HG03460 (cell line): ENCODE measurements at regions not wholly inside any gene's neighbourhood (a gene's known extent, or its start where the extent isn't known, plus 50 kb on each side); places are given as distances from the start of the nearest gene placed in this dataset.

Source experiments
- ATAC-seq: cut with Tn5 transposase; IDR thresholded peaks from one replicate; pipeline ENCODE4 v1.9.1; 2021; ENCODE audit not compliant: unreplicated experiment

DNA sequence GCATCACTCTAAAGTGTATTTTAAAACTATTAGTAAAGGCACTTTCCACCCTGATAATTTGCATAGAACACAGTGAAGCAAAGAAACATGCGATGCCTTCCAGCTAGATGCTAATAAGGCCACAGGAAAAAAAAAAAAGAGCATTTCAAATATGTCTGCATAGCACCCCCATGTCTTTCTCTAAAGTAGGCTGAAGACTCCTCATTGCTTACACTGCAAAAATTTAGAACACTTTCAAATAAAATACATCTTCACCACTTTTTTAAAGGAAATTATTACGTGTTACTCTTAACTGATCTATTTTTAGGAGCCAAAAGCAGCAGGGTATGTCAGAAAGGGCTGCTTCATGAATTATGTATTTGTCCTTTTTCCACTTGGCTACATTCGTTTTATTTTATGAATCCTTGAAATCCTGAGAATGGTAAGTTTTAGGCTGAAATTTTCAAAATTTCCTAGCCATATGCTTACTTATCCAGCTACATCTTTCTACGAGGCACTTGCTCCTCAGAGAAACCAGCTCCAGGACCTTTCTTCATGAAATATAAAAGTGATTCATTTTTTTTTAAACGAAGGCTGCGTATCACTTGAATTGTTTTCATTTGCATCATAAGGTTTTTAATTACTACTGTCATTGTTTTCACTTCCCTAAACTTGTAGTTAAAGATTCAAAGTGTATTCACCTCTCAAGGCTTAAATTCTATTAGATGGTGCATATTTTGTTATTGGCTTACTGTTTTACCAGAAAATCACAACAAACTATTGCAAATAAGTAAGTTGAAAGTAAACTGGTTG lies 513.0 kb downstream of the PTPRC start:
- ATAC-seq = peak; percentile 64

DNA sequence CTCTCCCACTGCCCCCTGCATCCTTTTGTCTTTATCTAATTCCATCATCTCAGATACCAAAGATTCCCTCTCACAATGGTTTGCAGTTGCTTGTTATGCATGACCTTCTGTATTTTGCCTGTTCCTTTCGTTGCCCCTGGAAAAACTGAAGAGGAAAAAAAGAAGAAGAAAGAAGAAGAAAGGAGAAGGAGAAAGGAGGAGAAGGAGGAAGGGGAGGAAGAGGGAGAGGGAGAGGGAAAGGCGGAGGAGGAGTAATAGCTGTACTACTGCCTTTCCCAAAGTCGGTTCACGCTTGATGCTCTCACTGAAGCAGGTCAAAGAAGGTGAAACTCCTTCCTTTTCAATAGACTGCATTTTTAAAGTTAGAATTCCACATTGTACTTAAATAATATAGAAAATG lies 513.8 kb downstream of the PTPRC start:
- no peak for ATAC-seq

DNA sequence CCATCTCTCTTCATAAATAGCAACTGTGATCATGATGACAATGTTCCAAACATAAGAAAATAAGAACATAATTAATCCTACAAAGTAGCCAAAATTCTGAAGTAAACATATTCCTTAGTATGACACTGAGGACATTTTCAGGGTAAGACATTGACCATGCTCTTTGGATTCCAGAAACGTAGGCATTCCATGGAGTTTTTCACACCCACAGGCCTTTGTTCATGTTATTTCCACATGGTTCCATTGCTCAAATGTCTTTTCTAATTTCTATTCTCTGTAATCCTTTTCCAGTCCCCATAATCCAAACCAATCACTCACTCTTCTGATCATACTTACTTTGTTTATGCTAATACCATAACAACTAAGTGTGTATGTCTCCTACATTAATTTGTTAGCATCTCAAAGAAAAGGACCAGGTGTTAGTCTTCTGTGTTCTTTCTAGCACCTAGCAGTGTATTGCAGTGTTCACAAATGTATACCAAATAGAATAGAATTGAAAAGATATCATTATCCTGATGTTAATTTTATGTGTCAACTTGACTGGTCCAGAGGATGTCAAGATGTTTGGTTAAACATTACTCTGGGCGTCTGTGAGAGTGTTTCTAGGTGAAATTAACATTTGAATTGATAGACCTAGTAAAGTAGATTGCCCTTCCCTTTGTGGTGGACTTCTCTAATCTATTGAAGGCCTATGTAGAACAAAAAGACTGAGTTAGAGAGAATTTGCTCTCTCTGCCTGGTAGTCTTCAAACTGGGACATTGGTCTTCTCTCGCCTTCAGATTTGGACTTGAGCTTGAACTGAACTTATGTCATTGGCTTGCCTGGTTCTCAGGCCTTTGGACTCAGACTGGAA lies 516.6 kb downstream of the PTPRC start:
- ATAC-seq = no peak

DNA sequence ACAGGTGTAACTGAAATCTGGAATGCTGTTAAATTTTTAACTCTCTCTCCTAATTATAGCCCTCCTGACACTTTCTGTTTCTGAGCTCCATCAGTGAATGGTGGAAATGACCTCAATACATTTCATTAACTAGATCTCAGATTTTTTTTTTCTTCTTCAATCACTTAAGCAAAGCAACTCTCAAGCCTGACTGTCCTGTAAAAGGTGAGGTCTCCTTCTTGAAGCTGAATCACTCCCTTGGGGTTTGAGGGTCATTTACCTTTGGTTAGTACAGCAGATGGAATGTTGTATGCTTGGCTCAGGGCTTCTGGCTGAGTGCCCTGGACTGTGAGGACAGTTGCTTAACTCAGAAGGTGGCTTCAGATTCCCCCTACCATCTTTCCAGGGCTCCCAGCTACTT lies 518.7 kb downstream of the PTPRC start:
- ATAC-seq = peak; percentile 53

DNA sequence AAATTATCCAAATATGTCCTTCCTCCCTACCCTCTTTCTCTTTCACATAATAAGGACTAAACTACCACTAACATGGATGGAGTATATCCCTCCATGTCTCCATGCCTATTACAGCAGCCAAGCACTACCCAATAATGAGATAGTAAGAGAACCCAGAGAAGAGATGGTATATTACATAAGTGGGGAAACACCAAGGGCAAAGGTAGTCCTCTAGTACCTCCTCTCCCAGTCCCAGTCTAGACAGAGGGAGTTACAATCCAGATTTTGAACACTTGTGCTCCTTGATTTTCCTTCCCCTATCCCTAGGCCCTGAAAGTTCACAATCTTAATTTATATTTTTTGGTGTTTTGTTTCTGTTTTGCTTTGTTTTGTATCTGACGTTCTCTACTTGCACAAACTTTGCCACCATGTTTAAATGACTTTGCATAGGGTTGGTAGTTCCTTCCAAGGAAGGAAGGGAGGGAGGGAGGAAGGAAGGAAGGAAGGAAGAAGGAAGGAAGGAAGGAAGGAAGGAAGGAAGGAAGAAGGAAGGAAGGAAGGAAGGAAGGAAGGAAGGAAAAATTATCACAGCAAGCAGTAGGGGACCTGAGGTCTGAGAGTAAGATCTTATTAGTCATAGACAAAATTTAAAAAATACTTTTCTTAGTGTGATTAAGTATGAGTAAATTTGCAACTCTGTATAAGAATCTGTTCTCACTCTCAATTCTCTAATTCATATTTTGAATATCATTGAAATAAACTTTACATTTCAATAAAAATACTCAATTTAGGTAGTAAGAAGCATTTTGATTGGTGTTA lies 521.9 kb downstream of the PTPRC start:
- no peak for ATAC-seq

DNA sequence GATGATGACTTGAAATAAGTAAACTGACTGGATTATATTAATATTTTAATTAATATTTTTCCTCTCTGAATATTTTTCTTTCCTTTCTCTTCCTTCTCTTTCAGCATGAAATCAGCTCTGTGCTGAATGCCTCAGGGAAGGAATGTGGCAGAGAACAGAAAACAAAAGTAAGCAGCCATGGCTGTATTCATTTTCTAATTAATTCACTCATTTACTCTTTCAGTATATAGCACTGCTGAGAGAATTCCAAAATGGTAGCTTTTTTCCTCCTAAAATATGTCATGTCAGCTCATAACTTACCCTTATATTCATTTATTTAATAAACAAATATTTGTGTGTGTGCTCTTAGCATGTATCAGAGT lies 522.5 kb downstream of the PTPRC start:
- ATAC-seq = no peak

DNA sequence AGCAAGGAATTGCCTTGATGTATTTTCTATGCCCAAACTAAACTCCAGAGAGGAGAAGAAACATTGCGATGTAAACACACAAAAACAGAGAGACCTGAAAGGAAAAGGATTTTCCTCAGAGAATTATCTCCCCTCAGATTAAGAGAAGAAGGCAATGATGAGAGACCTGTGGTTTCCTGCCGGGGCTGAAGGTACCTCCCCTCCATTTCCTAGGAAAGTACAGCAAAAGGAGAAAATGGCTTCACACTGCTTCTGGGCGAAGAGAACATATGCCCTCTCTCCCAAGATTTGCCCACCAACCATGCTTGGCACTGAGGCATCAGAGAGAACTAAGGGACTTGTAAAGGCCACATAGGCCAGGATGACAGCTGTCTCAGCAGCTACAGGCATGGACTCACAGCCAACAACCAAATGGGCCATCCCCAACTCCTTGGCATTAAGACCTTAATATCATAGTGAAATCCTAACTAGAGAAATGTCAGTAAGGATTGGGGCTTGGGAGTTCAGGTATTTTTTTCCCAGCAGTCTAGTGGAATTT lies 523.0 kb downstream of the PTPRC start:
- ATAC-seq = no peak

DNA sequence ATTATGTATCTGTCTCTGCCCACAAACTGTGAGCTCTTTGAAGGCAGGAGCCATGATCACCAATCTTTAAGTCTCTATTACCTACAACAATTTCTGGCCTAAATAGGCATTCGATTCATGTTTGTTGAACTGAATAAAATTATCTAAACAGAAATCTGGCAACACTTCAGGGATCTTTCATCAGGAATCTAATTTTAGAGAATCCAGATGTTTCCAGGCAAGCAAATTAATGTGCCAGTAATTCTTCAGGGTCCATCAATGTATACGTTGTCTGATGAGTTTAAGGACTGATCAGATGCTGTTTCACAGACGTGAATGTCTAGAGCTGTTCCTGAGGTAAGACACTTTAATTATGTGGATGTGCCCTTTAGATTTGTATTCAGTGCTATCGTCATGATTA lies 524.4 kb downstream of the PTPRC start:
- no peak for ATAC-seq

DNA sequence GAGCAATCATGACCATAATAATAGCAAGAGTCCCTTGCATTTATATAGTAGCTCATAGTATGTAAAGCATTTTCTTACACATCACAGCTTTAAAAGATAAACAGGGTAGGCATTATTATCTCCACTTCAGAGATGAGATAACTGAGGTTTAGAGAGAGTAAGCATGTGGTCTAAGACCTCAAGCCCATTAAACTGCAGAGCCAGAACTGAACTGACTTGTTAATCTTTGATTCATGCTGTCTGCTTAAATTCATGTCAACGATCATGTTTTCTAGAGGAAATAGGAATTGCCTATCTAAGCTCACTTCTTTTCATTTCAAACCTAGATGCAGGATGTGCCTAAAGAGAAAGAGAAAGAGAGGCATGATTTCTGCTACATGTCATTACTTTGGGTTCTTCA lies 524.8 kb downstream of the PTPRC start:
- ATAC-seq = no peak

DNA sequence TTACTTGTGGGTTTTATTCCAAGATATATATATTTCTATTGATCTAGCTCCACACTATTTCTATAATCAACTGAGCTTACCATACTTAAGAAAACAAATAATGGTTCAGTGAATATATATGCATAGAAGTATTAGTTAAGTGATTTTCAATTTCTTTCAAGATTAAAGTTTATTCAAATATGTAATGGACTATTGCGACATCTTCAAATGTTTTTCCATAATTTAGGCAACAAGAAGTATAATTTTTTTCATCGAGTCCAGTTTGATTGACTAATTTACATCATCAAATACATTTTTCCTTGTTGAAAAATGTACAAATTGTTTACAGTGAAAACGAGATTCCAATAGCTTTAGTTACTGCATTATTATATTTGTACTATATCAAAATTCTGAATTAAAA lies 528.6 kb downstream of the PTPRC start:
- ATAC-seq = no peak

DNA sequence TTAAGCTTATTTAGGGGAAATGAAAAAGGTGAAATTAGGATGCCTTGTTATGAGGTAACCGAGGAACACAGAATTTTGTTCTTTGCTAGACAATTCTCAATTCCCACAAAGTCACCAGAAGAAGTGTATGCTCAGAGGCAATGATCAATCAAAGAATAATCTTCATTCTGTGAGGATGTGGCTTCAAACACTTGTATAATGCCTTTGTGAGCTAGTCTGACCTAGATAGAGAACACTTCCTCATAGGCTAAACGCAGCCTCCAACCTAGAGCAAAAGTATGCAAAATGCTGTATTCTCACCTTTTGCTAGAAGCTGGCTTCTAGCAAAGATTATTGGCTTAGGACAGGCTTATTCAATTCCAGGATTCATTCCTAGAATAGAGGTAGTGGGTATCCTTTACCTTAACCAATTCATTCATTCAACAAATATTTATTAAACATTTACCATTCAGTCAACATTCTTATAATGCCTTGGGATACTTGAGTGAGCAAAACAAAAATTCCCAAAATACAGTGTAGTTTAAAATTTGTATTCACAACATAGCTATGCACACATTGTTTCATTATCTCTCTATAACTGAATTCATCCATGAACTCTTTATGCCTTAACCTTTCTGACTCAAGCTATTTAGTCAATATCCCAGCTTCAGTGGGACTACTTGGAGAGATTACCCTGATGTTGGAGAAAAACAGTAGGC lies 530.2 kb downstream of the PTPRC start:
- ATAC-seq = no peak

DNA sequence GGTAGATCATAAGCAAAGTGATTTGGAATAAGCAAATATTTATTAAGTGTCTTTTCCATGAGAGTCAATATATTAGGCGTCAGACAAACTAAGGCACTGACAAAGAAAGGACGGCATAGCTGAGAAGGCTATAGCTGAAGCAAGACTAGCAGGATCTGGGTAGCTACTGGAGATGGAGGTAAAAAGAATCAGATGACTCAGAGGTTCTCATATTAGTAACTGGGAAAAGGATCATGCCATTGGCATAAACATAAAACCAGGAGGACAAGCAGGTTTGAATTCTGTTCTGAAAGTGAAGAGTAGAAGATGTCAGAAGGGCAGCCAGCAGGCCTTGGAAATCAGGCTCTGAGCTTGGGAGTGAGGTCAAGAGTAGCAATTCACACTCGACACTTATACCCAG lies 531.9 kb downstream of the PTPRC start:
- no peak for ATAC-seq

DNA sequence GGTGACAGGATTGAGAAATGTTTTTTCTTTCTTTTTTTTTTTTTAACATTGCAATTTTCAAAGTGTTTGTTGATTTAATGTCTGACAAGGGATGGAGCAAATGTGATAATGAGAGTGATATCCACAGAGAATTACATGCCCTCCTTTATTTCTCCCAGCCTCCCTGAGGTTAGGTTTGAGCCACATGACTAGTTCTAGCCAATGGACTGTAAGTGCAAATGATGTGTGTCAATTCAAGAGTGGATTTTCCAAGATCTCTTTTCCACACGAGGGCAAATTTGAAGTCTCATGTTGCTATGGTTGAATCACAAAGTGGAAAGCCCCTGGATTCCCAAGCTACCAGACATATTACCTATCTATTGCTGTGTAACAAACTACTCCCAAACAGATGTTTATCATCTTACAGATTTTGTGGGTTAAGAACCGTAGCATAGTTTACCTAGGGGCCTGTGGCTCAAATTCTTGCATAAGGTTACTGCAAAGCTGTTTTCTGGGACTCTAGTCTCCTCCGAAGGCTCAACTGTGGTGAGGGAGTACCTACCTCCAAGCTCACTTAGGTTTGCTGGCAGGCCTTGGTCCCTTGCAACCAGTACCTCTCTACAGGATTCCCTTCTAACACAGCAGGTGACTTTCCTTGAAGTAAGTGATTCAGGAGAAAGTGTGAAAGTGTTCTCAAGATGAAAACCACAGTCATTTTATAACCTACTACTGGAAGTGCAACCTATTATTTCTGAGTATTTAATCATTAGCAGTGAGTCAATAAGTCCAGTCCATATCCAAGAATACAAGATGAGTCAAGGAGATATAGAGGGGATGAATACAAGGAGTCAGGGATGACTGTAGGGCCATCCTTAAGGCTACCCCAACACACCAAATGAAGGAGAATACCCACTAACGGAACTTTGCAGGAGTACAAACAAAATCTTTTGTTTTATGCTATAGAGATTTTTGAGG lies 533.6 kb downstream of the PTPRC start:
- ATAC-seq = peak; percentile 28

DNA sequence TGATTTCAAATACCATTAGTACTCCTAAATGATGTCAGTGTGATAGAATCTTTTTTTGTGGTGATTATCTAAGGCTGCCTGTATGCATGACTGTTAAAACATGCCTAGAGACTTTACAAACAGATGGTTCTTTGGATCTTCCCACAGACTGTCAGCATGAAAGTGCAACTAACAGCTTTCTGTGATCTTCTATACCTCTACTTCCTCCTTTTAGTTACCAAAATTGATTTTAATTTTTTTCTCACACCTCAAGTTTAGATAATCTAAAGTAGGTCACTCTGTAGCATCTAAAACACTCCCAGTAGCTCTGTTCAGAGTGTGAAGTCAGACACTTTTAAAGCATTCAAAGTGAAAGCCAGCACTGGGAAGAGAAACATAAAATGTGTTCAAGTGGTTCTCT lies 534.5 kb downstream of the PTPRC start:
- peak; percentile 95 for ATAC-seq

DNA sequence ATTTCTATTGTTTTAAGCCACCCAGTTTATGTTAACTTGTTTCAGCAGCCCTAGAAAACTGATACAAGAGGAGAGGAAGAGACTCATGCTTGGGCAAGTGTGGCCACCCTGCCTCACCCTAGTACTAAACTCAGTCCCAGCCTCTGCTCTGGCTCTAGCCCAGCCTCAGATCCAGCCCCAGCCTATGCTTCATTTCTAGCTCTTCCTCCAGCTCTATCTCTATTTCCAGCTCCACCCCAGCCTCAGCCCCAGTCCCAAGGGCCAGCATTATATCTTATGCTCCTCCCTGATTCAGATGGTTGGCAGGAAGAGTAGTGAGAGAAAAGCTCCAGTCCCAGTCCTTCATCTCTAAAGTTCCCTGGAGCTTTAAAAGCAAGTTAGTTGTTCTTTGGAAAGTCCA lies 535.5 kb downstream of the PTPRC start:
- ATAC-seq = no peak

DNA sequence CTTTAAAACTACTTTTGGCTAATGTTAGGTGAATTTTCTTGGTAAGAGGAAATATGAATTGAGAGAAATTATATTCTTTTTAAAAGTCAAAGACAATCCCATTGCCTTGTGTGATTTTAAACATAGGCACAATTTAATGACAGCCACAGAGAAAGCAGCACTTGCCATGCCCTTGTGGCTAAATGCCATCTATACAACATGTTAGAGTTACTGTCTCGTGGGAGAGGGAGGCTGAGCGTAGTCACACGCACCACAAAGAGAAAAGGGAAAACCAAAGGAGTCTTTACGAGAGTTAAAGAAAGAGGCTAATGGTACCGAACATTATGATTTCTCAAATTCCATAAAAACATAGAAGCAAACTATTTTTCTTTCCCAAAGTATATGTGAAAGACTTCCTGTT lies 537.9 kb downstream of the PTPRC start:
- ATAC-seq = no peak

DNA sequence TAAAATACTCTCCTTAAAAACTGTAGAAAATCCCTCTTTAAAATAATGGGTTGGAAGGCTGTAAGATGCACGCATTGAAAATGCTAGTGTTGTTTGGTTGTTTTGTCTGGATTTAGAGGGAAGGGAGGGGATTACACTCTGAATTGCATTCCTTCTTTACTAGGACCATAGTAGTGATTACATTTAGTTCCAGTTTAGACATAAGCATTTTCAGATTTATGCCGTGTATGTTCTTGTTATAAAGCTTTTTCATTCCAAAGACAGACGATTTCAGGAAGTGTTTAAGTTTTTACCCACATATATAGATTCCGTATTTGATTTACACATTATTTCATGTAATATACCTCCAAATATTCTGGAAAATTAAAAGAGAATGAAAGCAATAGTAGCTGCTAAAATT lies 538.4 kb downstream of the PTPRC start:
- ATAC-seq = no peak

DNA sequence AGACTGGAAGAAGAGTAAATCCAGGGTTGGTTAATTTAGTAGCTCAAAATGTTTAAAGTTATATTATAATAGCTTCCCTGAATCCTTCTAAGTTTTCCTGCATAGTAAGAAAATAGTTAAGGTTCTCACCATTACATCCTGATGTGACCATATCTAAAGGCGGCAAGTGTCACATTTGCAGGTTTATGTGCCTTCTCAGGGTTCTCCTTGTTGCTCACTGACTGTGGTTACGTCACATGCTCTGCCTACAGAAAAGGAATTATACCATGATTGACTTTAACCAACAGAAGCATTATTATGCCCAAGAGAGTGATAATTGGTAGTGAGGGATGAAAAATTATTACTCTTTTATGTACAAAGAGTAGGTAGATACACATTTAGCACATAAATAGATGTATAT lies 539.8 kb downstream of the PTPRC start:
- no peak for ATAC-seq

DNA sequence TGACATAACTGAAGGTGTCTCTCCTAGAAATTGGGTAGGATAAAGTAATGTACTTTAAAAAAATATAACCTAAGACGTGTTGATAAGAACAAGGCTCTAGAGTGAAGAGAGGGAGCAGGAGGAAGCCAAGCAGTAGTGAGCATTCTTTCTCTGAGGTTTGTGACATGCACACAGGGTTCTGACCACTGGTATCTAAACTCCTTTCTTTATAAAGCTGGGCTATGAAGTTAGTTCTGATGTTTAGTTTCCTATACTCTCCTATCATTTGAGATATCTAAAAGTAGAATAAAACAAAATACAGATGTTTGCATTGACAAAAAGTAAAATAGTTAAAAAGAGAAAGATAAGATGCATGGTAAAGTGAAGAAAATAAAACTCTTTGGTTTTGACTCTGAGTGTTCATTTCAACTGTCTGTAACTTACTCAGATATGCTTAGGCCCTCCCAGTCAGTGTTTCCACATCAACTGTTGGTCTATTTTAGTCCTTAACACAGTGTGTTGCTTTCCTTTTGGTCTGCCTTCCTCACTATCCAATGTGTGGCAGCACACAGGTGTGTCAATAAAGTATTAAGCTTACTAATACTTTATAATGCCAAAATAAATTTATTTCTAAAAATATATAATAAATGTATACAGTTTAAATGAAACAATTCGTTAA lies 543.5 kb downstream of the PTPRC start:
- no peak for ATAC-seq
